HepG2 (cell line): ENCODE measurements at regions not wholly inside any gene's neighbourhood (a gene's known extent, or its start where the extent isn't known, plus 50 kb on each side); places are given as distances from the start of the nearest gene placed in this dataset.

Source experiments
- ATAC-seq: fragments of 200-7000 bp; cut with Tn5 transposase; 3 replicates; pipeline ENCODE4 v1.9.1; 2020; ENCODE audit warnings: mild to moderate bottlenecking, moderate library complexity
- BruUV-seq: library from RNA; stranded (reverse); fragments of 400-500 nt; replicated peaks from 2 replicates; lab custom pipeline; 2021; lab: Mats Ljungman, UMichigan
- CTCF ChIA-PET: fragments of 300-600 bp; formaldehyde crosslinking; extraction: SDS; loops from one replicate; lab custom pipeline; 2021; ENCODE audit warnings: low total read pairs, inconsistent platforms, low intra/inter-chr PET ratio; lab: Yijun Ruan, JAX
- POLR2A ChIA-PET: fragments of 350-600 bp; sonication (Branson Sonifier 250); formaldehyde crosslinking; loops from one replicate; lab custom pipeline; 2020; ENCODE audit warnings: antibody characterized with exemption, inconsistent platforms; lab: Yijun Ruan, JAX
- DNase-seq: peaks from one replicate; pipeline ENCODE4 v3.0.0-alpha.2; 2015; ENCODE audit warnings: low spot score
- FAIRE-seq: peaks from 3 replicates; lab custom pipeline; 2011; peaks lifted over from hg19 to GRCh38; lab: Jason Lieb, UNC
- H2AFZ ChIP-seq: one replicate; pipeline ENCODE4 v1.6.1; 2011; ENCODE audit warnings: low read length, inconsistent platforms
- H3K27ac ChIP-seq: fragments of 300-600 bp; 3 replicates; pipeline ENCODE4 v1.8.0; 2011; ENCODE audit warnings: mixed run types, mild to moderate bottlenecking, mixed read lengths, low read length, inconsistent platforms; ENCODE audit not compliant: insufficient read depth; ENCODE audit errors: extremely low read length
- H3K27me3 ChIP-seq, 2 experiments: fragments of 200-600 bp in 1 of 2; 2 replicates in 1 of 2; 3 replicates in 1 of 2; pipeline versions ENCODE4 v1.6.0 to v1.8.0; 2011; ENCODE audit warnings: low read length in 2 of 2, mild to moderate bottlenecking in 2 of 2, moderate library complexity in 2 of 2, inconsistent platforms in 1 of 2; ENCODE audit not compliant: insufficient read depth in 2 of 2, control insufficient read depth in 1 of 2
- H3K36me3 ChIP-seq, 2 experiments: fragments of 200-600 bp in 1 of 2; replicated peaks in 1 of 2; 2 replicates in 1 of 2; 3 replicates in 1 of 2; pipeline versions ENCODE4 v1.5.1 to v1.8.0; 2011; ENCODE audit warnings: low read length in 2 of 2, inconsistent platforms in 1 of 2; ENCODE audit not compliant: insufficient read depth in 2 of 2, control insufficient read depth in 1 of 2
- H3K4me1 ChIP-seq: 2 replicates; pipeline ENCODE4 v1.5.1; 2012; ENCODE audit warnings: low read length, inconsistent platforms; ENCODE audit not compliant: insufficient read depth
- H3K4me2 ChIP-seq: 2 replicates; pipeline ENCODE4 v1.6.0; 2011; ENCODE audit warnings: low read depth, low read length, inconsistent platforms
- H3K4me3 ChIP-seq, 3 experiments: fragments of 200-600 bp in 1 of 3; sonication (generic), shearing (Covaris generic) in 1 of 3; replicated peaks in 1 of 3; 2 replicates each; pipeline ENCODE4 v1.5.1; 2011 to 2016; ENCODE audit warnings: low read length in 3 of 3, inconsistent platforms in 2 of 3, low read depth in 2 of 3, mild to moderate bottlenecking in 2 of 3, control low read depth in 1 of 3, mixed read lengths in 1 of 3; ENCODE audit not compliant: insufficient read depth in 1 of 3
- H3K79me2 ChIP-seq: one replicate; pipeline ENCODE4 v1.6.1; 2011; ENCODE audit warnings: low read length, inconsistent platforms; ENCODE audit not compliant: insufficient read depth
- H3K9ac ChIP-seq: 2 replicates; pipeline ENCODE4 v1.6.0; 2011; ENCODE audit warnings: mild to moderate bottlenecking, low read depth, low read length, inconsistent platforms; ENCODE audit not compliant: insufficient read depth
- H3K9me3 ChIP-seq: 2 replicates; pipeline ENCODE4 v1.5.1; 2012; ENCODE audit warnings: mild to moderate bottlenecking, low read length
- H4K20me1 ChIP-seq: 2 replicates; pipeline ENCODE4 v1.6.0; 2011; ENCODE audit warnings: inconsistent platforms, mild to moderate bottlenecking, low read length, moderate library complexity; ENCODE audit not compliant: insufficient read depth
- CREB1 ChIP-seq, 2 experiments: fragments of 450-650 bp in 1 of 2; IDR thresholded peaks; 2 replicates each; pipeline ENCODE4 v1.6.1; 2016 to 2017; ENCODE audit warnings: control low read depth in 1 of 2, mild to moderate bottlenecking in 1 of 2, missing compliant biosample characterization in 1 of 2, missing genetic modification characterization in 1 of 2
- FOXM1 ChIP-seq: sonication (generic); formaldehyde crosslinking; IDR thresholded peaks from 2 replicates; pipeline ENCODE4 v1.5.0; 2020; ENCODE audit warnings: missing genetic modification reagents
- GLI4 ChIP-seq: sonication (generic); formaldehyde crosslinking; IDR thresholded peaks from 2 replicates; pipeline ENCODE4 v1.5.1; 2020; ENCODE audit warnings: missing genetic modification reagents, mild to moderate bottlenecking, moderate library complexity, borderline replicate concordance
- NRL ChIP-seq: sonication (generic); formaldehyde crosslinking; IDR thresholded peaks from 2 replicates; pipeline ENCODE4 v1.5.0; 2020; ENCODE audit warnings: missing genetic modification reagents, mild to moderate bottlenecking, moderate library complexity, borderline replicate concordance
- SAP130 ChIP-seq: IDR thresholded peaks from 2 replicates; pipeline ENCODE4 v1.6.1; 2016; ENCODE audit warnings: low read depth
- TBP ChIP-seq: sonication (generic); formaldehyde crosslinking; IDR thresholded peaks from 2 replicates; pipeline ENCODE4 v1.5.0; 2020; ENCODE audit warnings: missing genetic modification reagents
- YEATS4 ChIP-seq: sonication (generic); formaldehyde crosslinking; IDR thresholded peaks from 2 replicates; pipeline ENCODE4 v1.4.0; 2020; ENCODE audit warnings: missing genetic modification reagents, borderline replicate concordance
- ZBTB39 ChIP-seq: sonication (generic); formaldehyde crosslinking; IDR thresholded peaks from 2 replicates; pipeline ENCODE4 v1.5.0; 2020; ENCODE audit warnings: missing genetic modification reagents
- ZFAT ChIP-seq: sonication (generic); formaldehyde crosslinking; conservative IDR thresholded peaks from 2 replicates; pipeline ENCODE4 v1.8.1; 2023; ENCODE audit warnings: missing genetic modification reagents, inconsistent platforms
- ZHX1 ChIP-seq: sonication (generic); formaldehyde crosslinking; IDR thresholded peaks from 2 replicates; pipeline ENCODE4 v1.8.1; 2022; ENCODE audit warnings: low read depth, mild to moderate bottlenecking, missing genetic modification reagents
- ZNF101 ChIP-seq: sonication (generic); formaldehyde crosslinking; IDR thresholded peaks from 2 replicates; pipeline ENCODE4 v1.4.0; 2020; ENCODE audit warnings: mild to moderate bottlenecking, low read depth, missing genetic modification reagents, borderline replicate concordance
- ZNF121 ChIP-seq: sonication (generic); formaldehyde crosslinking; IDR thresholded peaks from 2 replicates; pipeline ENCODE4 v1.5.0; 2020; ENCODE audit warnings: mild to moderate bottlenecking, missing genetic modification reagents
- ZNF550 ChIP-seq: sonication (generic); formaldehyde crosslinking; IDR thresholded peaks from 2 replicates; pipeline ENCODE4 v1.4.0; 2020; ENCODE audit warnings: mild to moderate bottlenecking, missing genetic modification reagents, borderline replicate concordance
- ZSCAN5A ChIP-seq: sonication (generic); formaldehyde crosslinking; IDR thresholded peaks from 2 replicates; pipeline ENCODE4 v1.8.0; 2022; ENCODE audit warnings: mild to moderate bottlenecking, missing genetic modification reagents, borderline replicate concordance
- WGBS: methylation state at CpG from one replicate; pipeline ENCODE4 v1.1.6; 2017; ENCODE audit warnings: low lambda C conversion rate; 5-methylcytosine and 5-hydroxymethylcytosine counted together
- in situ Hi-C: cut with HindIII; loops from 2 replicates; pipeline ENCODE4 v1.10.0; 2017; ENCODE audit warnings: low pct_unique_long_range_greater_than_20kb; ENCODE audit not compliant: extremely low pct_ligation_motif_present
- intact Hi-C: fragments of 100-400 bp; cut with micrococcal nuclease; formaldehyde crosslinking; loops from one replicate; pipeline ENCODE4 v1.10.0; 2022; ENCODE audit not compliant: unreplicated experiment
- TF ChIP-seq, protein P1 (sequence below): sonication (generic); formaldehyde crosslinking; IDR thresholded peaks from 2 replicates; pipeline ENCODE4 v1.8.0; 2022; ENCODE audit warnings: missing genetic modification reagents, mild to moderate bottlenecking, borderline replicate concordance
- TF ChIP-seq, protein P2 (sequence below): IDR thresholded peaks from 2 replicates; pipeline ENCODE4 v1.6.1; 2018; ENCODE audit warnings: missing genetic modification reagents, mild to moderate bottlenecking, missing compliant biosample characterization

- FAIRE-seq: no peak
- POLR2A ChIA-PET: no interaction called here
- no peak overlapping the region for H3K4me3 ChIP-seq
- H3K79me2 ChIP-seq: no peaks in the 10 kb centered on the region
- H3K4me1 ChIP-seq: no peaks in the 10 kb centered on the region
- H4K20me1 ChIP-seq: no peaks in the 10 kb centered on the region
- DNase-seq: no peak
- CTCF ChIA-PET: no interaction called here
- intact Hi-C loops: no loop called here
- no peak overlapping the region for H3K27ac ChIP-seq
- H3K4me2 ChIP-seq: no peak overlapping the region
- WGBS: 7% methylated on average over 3 of the region's 5 CpGs
- no peaks in the 10 kb centered on the region for H3K36me3 ChIP-seq
- TF ChIP-seq, protein P1, sequence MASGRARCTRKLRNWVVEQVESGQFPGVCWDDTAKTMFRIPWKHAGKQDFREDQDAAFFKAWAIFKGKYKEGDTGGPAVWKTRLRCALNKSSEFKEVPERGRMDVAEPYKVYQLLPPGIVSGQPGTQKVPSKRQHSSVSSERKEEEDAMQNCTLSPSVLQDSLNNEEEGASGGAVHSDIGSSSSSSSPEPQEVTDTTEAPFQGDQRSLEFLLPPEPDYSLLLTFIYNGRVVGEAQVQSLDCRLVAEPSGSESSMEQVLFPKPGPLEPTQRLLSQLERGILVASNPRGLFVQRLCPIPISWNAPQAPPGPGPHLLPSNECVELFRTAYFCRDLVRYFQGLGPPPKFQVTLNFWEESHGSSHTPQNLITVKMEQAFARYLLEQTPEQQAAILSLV (CRISPR knock-in tag): no peak
- no peak for TF ChIP-seq ZNF101 (CRISPR knock-in tag)
- no peak for TF ChIP-seq TBP (CRISPR knock-in tag)
- no peak for TF ChIP-seq ZBTB39
- no peak for TF ChIP-seq GLI4 (CRISPR knock-in tag)
- TF ChIP-seq ZSCAN5A: no peak
- no peak for TF ChIP-seq CREB1 (IDR thresholded peaks at IDR 0.05)
- no peak for TF ChIP-seq CREB1 (CRISPR knock-in tag; IDR thresholded peaks at IDR 0.05)
- TF ChIP-seq ZNF121 (CRISPR knock-in tag): no peak
- no peak for TF ChIP-seq NRL
- no peak for TF ChIP-seq FOXM1 (CRISPR knock-in tag)
- TF ChIP-seq, protein P2, sequence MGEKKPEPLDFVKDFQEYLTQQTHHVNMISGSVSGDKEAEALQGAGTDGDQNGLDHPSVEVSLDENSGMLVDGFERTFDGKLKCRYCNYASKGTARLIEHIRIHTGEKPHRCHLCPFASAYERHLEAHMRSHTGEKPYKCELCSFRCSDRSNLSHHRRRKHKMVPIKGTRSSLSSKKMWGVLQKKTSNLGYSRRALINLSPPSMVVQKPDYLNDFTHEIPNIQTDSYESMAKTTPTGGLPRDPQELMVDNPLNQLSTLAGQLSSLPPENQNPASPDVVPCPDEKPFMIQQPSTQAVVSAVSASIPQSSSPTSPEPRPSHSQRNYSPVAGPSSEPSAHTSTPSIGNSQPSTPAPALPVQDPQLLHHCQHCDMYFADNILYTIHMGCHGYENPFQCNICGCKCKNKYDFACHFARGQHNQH (CRISPR knock-in tag): no peak
- TF ChIP-seq ZHX1: no peak
- TF ChIP-seq YEATS4 (CRISPR knock-in tag): no peak
- TF ChIP-seq ZFAT (CRISPR knock-in tag): no peak
- no peak for TF ChIP-seq SAP130 (CRISPR knock-in tag)
- no peak for TF ChIP-seq ZNF550 (CRISPR knock-in tag)
- BruUV-seq: no TSS peak
- in situ Hi-C loops: no loop called here
- no peak overlapping the region for H3K9ac ChIP-seq
- no peak for ATAC-seq
- H3K9me3 ChIP-seq: peaks cover 10% of the 10 kb centered on the region
- no peaks in the 10 kb centered on the region for H3K27me3 ChIP-seq
- H2AFZ ChIP-seq: no peak overlapping the region
Measured at GRCh38 chr10:44439958-44440244, 55.0 kb upstream of the CXCL12 start.
